ENCODE measurements at regions not wholly inside any gene's neighbourhood (a gene's known extent, or its start where the extent isn't known, plus 50 kb on each side); places are given as distances from the start of the nearest gene placed in this dataset.
"Not testable (repeated sequence)": the region's sequence is repeated elsewhere in the genome, so short reads cannot be mapped to it uniquely, and the experiment has no call there.

GRCh38 chr18:25534401-25534800 lies 182.4 kb upstream of the ZNF521 start:
- no peak overlapping the region for H3K27ac ChIP-seq

DNA sequence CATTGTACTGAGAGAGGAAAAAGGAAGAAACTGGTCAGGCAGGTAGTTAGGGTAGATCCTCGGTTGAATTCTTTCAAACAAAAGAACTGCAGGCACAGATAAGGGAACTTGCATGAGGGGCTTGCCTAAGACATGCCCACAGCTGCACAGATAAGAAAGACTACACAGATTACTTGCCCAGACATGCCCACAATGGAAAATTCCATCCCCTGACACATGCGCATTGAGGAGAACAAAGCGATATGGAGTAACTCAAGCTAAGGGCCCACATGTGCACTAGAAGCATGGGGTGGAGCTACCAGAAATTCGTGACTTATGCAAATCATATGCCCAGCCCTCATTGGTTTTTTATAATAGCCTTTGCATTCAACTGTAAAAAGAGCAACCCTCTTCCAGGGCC lies 181.3 kb upstream of the ZNF521 start:
- no peak overlapping the region for H3K4me2 ChIP-seq
- H3K4me3 ChIP-seq, result no peak overlapping the region
- H3K27me3 ChIP-seq, result no peaks in the 10 kb centered on the region
- no peaks in the 10 kb centered on the region for H3K9me3 ChIP-seq (ENCODE audit: low read depth)
- no peak for TF ChIP-seq EZH2phosphoT487 (IDR thresholded peaks at IDR 0.05; ENCODE audit: low read depth, severe bottlenecking, unreplicated experiment)
- TF ChIP-seq, protein P1, sequence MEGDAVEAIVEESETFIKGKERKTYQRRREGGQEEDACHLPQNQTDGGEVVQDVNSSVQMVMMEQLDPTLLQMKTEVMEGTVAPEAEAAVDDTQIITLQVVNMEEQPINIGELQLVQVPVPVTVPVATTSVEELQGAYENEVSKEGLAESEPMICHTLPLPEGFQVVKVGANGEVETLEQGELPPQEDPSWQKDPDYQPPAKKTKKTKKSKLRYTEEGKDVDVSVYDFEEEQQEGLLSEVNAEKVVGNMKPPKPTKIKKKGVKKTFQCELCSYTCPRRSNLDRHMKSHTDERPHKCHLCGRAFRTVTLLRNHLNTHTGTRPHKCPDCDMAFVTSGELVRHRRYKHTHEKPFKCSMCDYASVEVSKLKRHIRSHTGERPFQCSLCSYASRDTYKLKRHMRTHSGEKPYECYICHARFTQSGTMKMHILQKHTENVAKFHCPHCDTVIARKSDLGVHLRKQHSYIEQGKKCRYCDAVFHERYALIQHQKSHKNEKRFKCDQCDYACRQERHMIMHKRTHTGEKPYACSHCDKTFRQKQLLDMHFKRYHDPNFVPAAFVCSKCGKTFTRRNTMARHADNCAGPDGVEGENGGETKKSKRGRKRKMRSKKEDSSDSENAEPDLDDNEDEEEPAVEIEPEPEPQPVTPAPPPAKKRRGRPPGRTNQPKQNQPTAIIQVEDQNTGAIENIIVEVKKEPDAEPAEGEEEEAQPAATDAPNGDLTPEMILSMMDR (IDR thresholded peaks at IDR 0.05; ENCODE audit: poor library complexity), result no peak
- no peak for TF ChIP-seq EZH2 (IDR thresholded peaks at IDR 0.05; ENCODE audit: borderline replicate concordance)
- no peak overlapping the region for H2AFZ ChIP-seq
- H3K27ac ChIP-seq, result no peak overlapping the region
- H4K20me1 ChIP-seq (ENCODE audit: insufficient read depth, poor library complexity, severe bottlenecking), result no peaks in the 10 kb centered on the region
- no peaks in the 10 kb centered on the region for H3K4me1 ChIP-seq (ENCODE audit: insufficient read depth)
- H3K36me3 ChIP-seq (replicated peaks; ENCODE audit: insufficient read depth, low read depth), result no peaks in the 10 kb centered on the region
- no peak for DNase-seq (ENCODE audit: low spot score)
- H3K9me2 ChIP-seq (replicated peaks; ENCODE audit: insufficient read depth), result no peaks in the 10 kb centered on the region
- WGBS (ENCODE audit: low lambda C conversion rate, missing lambda C conversion rate), result 90% methylated on average over 4 of the region's 4 CpGs
- no peaks in the 10 kb centered on the region for H3K79me2 ChIP-seq

More at GRCh38 chr18:25534401-25534800, 182.4 kb upstream of the ZNF521 start:
- Histone ChIP-seq H3K79me2 (no peaks in the 10 kb centered on the region), H3K27me3 (no peaks in the 10 kb centered on the region), H4K20me1 (ENCODE audit: insufficient read depth, poor library complexity, severe bottlenecking) (no peaks in the 10 kb centered on the region), H3K36me3 (replicated peaks; ENCODE audit: insufficient read depth, low read depth) (no peaks in the 10 kb centered on the region), H3K4me1 (ENCODE audit: insufficient read depth) (no peaks in the 10 kb centered on the region), H3K9me2 (replicated peaks; ENCODE audit: insufficient read depth) (no peaks in the 10 kb centered on the region), H3K4me3 (no peak overlapping the region), H2AFZ (no peak overlapping the region), H3K4me2 (no peak overlapping the region), H3K9me3 (ENCODE audit: low read depth) (no peaks in the 10 kb centered on the region)
- TF ChIP-seq, protein P1 (IDR thresholded peaks at IDR 0.05; ENCODE audit: poor library complexity), result no peak
- TF ChIP-seq EZH2 (IDR thresholded peaks at IDR 0.05; ENCODE audit: borderline replicate concordance) (no peak), EZH2phosphoT487 (IDR thresholded peaks at IDR 0.05; ENCODE audit: low read depth, severe bottlenecking, unreplicated experiment) (no peak)
- DNase-seq (ENCODE audit: low spot score), result no peak
- WGBS (ENCODE audit: low lambda C conversion rate, missing lambda C conversion rate), result 79% methylated on average over 1 of the region's 1 CpG

DNA sequence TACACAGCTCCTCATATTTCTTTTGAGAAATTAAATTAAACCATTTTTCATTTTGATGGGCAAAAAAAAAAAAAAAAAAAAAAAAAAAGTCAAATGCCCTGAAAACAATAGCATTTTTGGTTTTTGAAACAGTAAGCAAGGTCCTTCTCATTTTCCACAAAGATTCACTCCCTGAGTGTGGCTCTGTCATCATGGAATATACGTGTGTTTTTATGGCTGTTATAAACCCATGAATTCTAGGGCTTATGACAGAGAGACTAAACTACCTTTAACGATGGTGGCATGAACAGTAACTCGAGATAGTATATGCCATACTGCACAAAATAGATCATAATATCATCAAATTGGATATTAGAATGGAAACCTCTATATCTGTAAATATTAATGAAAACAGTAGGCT lies 179.2 kb upstream of the ZNF521 start:
- no peak for DNase-seq (ENCODE audit: low spot score)
- no peak for TF ChIP-seq EZH2phosphoT487 (IDR thresholded peaks at IDR 0.05; ENCODE audit: low read depth, severe bottlenecking, unreplicated experiment)
- TF ChIP-seq, protein P1 (IDR thresholded peaks at IDR 0.05; ENCODE audit: poor library complexity), result no peak
- no peak for TF ChIP-seq EZH2 (IDR thresholded peaks at IDR 0.05; ENCODE audit: borderline replicate concordance)
- H3K36me3 ChIP-seq (replicated peaks; ENCODE audit: insufficient read depth, low read depth), result no peaks in the 10 kb centered on the region
- no peaks in the 10 kb centered on the region for H3K9me3 ChIP-seq (ENCODE audit: low read depth)
- no peak overlapping the region for H2AFZ ChIP-seq
- no peaks in the 10 kb centered on the region for H3K9me2 ChIP-seq (replicated peaks; ENCODE audit: insufficient read depth)
- no peak overlapping the region for H3K4me3 ChIP-seq
- H3K27me3 ChIP-seq, result no peaks in the 10 kb centered on the region
- 64% methylated on average over 3 of the region's 3 CpGs for WGBS (ENCODE audit: low lambda C conversion rate, missing lambda C conversion rate)
- no peaks in the 10 kb centered on the region for H3K79me2 ChIP-seq
- no peak overlapping the region for H3K27ac ChIP-seq
- no peaks in the 10 kb centered on the region for H3K4me1 ChIP-seq (ENCODE audit: insufficient read depth)
- H3K4me2 ChIP-seq, result no peak overlapping the region
- no peaks in the 10 kb centered on the region for H4K20me1 ChIP-seq (ENCODE audit: insufficient read depth, poor library complexity, severe bottlenecking)

DNA sequence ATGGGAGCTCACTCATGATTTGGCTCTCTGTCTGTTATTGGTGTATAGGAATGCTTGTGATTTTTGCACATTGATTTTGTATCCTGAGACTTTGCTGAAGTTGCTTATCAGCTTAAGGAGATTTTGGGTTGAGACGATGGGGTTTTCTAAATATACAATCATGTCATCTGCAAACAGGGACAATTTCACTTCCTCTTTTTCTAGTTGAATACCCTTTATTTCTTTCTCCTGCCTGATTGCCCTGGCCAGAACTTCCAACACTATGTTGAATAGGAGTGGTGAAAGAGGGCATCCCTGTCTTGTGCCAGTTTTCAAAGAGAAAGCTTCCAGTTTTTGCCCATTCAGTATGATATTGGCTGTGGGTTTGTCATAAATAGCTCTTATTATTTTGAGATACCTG lies 173.8 kb upstream of the ZNF521 start:
- H3K4me2 ChIP-seq; H3K4me1 ChIP-seq (ENCODE audit: insufficient read depth); H3K27me3 ChIP-seq; H3K36me3 ChIP-seq (replicated peaks; ENCODE audit: insufficient read depth, low read depth); H3K4me3 ChIP-seq; H3K79me2 ChIP-seq; H3K27ac ChIP-seq; DNase-seq (ENCODE audit: low spot score); H2AFZ ChIP-seq; H3K9me3 ChIP-seq (ENCODE audit: low read depth); H4K20me1 ChIP-seq (ENCODE audit: insufficient read depth, poor library complexity, severe bottlenecking); H3K9me2 ChIP-seq (replicated peaks; ENCODE audit: insufficient read depth): not testable (repeated sequence)
- 86% methylated on average over 1 of the region's 1 CpG for WGBS (ENCODE audit: low lambda C conversion rate, missing lambda C conversion rate)
